Endothelial cell (in vitro differentiated cells): ENCODE measurements at regions not wholly inside any gene's neighbourhood (a gene's known extent, or its start where the extent isn't known, plus 50 kb on each side); places are given as distances from the start of the nearest gene placed in this dataset.

Source experiments
- DNase-seq: peaks from one replicate; pipeline ENCODE4 v3.0.0; 2021; ENCODE audit warnings: low spot score
- H3K27ac Mint-ChIP-seq: one replicate; pipeline ENCODE4 v1.8.0; 2021; ENCODE audit warnings: mixed read lengths, inconsistent platforms; ENCODE audit not compliant: unreplicated experiment
- H3K27me3 Mint-ChIP-seq: one replicate; pipeline ENCODE4 v1.8.0; 2021; ENCODE audit warnings: mild to moderate bottlenecking, moderate library complexity, mixed read lengths, inconsistent platforms; ENCODE audit not compliant: unreplicated experiment
- H3K36me3 Mint-ChIP-seq: one replicate; pipeline ENCODE4 v1.8.0; 2021; ENCODE audit warnings: mild to moderate bottlenecking, low read depth, mixed read lengths, inconsistent platforms; ENCODE audit not compliant: unreplicated experiment
- H3K4me1 Mint-ChIP-seq: one replicate; pipeline ENCODE4 v1.8.0; 2021; ENCODE audit warnings: mild to moderate bottlenecking, mixed read lengths, inconsistent platforms; ENCODE audit not compliant: unreplicated experiment
- H3K4me3 Mint-ChIP-seq: one replicate; pipeline ENCODE4 v1.8.0; 2021; ENCODE audit warnings: mild to moderate bottlenecking, mixed read lengths, inconsistent platforms; ENCODE audit not compliant: unreplicated experiment
- H3K9me3 Mint-ChIP-seq: one replicate; pipeline ENCODE4 v1.8.0; 2021; ENCODE audit warnings: mixed read lengths, inconsistent platforms; ENCODE audit not compliant: unreplicated experiment
- CTCF ChIP-seq: fragments of 200-600 bp; sonication (generic); IDR thresholded peaks from one replicate; pipeline ENCODE4 v1.5.0; 2021; ENCODE audit warnings: antibody characterized with exemption; ENCODE audit not compliant: unreplicated experiment

GRCh38 chr21:41112740-41113692 is 54.9 kb upstream of the BACE2 start:
- Mint-ChIP-seq H3K36me3 (peaks cover 14% of the 10 kb centered on the region), H3K27ac (no peak overlapping the region), H3K27me3 (peaks cover 3% of the 10 kb centered on the region), H3K4me3 (no peak overlapping the region), H3K9me3 (no peaks in the 10 kb centered on the region), H3K4me1 (peaks cover 19% of the 10 kb centered on the region)
- no peak for TF ChIP-seq CTCF
- no peak for DNase-seq

GRCh38 chr21:41115851-41116250 is 52.1 kb upstream of the BACE2 start:
- Mint-ChIP-seq H3K4me1 (peaks cover 14% of the 10 kb centered on the region), H3K4me3 (no peak overlapping the region), H3K9me3 (no peaks in the 10 kb centered on the region), H3K36me3 (peaks cover 11% of the 10 kb centered on the region), H3K27me3 (peaks cover 3% of the 10 kb centered on the region), H3K27ac (no peak overlapping the region)
- TF ChIP-seq CTCF = no peak
- no peak for DNase-seq
